Loucy (cell line): ENCODE measurements at regions not wholly inside any gene's neighbourhood (a gene's known extent, or its start where the extent isn't known, plus 50 kb on each side); places are given as distances from the start of the nearest gene placed in this dataset.

ENCODE experiments used
- CTCF ChIP-seq: fragments of 200-600 bp; sonication (generic); conservative IDR thresholded peaks from 2 replicates; pipeline ENCODE4 v1.5.1; 2014; ENCODE audit warnings: mild to moderate bottlenecking, antibody characterized with exemption, low read length
- EZH2phosphoT487 ChIP-seq: fragments of 200-600 bp; IDR thresholded peaks from 2 replicates; pipeline ENCODE4 v1.6.1; 2018; ENCODE audit warnings: antibody characterized with exemption, mild to moderate bottlenecking, moderate library complexity, borderline replicate concordance

GRCh38 chr12:92035477-92035876 is 110.2 kb downstream of the BTG1 start:
- no peak for TF ChIP-seq CTCF
- no peak for TF ChIP-seq EZH2phosphoT487
